ENCODE measurements at regions not wholly inside any gene's neighbourhood (a gene's known extent, or its start where the extent isn't known, plus 50 kb on each side); places are given as distances from the start of the nearest gene placed in this dataset.

DNA sequence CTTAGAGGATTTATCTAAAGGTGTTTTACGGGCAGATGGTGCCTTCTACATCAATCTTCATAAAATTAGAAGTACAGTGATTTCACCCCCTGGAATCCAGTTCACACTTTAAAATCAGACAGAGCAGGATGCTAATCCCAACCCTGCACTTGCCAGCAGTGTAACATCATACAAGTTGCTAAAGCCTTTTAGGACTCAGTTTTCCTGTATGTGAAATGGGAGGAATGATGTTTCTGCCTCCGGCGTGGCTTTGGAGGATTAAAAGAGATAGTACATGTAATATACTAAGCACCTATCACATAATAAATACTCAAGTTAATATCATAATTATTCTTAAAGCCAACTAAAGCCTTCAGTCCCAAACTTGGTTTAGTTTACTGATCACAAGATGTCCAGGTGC is 257.2 kb upstream of the THBS1 start:
- TF ChIP-seq, protein P1, sequence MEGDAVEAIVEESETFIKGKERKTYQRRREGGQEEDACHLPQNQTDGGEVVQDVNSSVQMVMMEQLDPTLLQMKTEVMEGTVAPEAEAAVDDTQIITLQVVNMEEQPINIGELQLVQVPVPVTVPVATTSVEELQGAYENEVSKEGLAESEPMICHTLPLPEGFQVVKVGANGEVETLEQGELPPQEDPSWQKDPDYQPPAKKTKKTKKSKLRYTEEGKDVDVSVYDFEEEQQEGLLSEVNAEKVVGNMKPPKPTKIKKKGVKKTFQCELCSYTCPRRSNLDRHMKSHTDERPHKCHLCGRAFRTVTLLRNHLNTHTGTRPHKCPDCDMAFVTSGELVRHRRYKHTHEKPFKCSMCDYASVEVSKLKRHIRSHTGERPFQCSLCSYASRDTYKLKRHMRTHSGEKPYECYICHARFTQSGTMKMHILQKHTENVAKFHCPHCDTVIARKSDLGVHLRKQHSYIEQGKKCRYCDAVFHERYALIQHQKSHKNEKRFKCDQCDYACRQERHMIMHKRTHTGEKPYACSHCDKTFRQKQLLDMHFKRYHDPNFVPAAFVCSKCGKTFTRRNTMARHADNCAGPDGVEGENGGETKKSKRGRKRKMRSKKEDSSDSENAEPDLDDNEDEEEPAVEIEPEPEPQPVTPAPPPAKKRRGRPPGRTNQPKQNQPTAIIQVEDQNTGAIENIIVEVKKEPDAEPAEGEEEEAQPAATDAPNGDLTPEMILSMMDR (IDR thresholded peaks at IDR 0.05) = no peak
- TF ChIP-seq POLR2A (IDR thresholded peaks at IDR 0.05) = no peak

Measured in lower leg skin (tissue), 3 donors.